GM18951 (cell line): ENCODE measurements at regions not wholly inside any gene's neighbourhood (a gene's known extent, or its start where the extent isn't known, plus 50 kb on each side); places are given as distances from the start of the nearest gene placed in this dataset.
"Not testable (repeated sequence)": the region's sequence is repeated elsewhere in the genome, so short reads cannot be mapped to it uniquely, and the experiment has no call there.

Experiments
- POLR2A ChIP-seq: IDR thresholded peaks from 4 replicates; pipeline ENCODE4 v1.6.1; 2011; ENCODE audit warnings: mild to moderate bottlenecking; ENCODE audit not compliant: insufficient read length, insufficient read depth; ENCODE audit errors: extremely low read depth
- in situ Hi-C: fragments of 300-500 bp; cut with MboI; formaldehyde crosslinking; loops from one replicate; pipeline ENCODE4 v1.12.0; 2022; ENCODE audit warnings: low sequenced_read_pairs, mixed read lengths, inconsistent platforms; ENCODE audit not compliant: unreplicated experiment

- TF ChIP-seq POLR2A = peak; percentile 51
- in situ Hi-C loops = no loop called here
Measured at GRCh38 chr6:25138233-25138933, 140.8 kb upstream of the CARMIL1 start.

DNA sequence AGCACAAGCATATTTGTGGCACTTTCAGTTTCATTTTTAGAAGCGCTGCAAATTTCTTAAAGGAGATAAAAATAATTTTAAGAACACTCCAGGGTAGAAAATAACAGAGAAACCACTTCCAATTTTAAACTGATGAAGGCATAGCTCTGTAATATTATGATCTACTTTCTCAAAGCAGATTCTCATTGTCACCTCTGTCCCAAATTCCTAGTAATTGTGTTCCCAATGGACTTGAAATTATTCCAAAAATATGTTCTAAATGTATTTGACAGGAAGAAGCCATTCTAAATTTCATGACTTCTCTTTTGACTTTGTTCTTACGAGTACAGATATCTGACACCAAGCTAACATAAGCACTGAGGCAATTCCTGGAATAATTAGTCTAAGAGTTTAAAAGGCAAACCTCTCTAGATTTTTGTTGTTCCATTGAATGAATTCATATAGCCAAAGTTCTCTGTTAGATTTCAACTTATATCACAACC, 140.2 kb upstream of the CARMIL1 start:
- in situ Hi-C loops = no loop called here
- TF ChIP-seq POLR2A = no peak

GRCh38 chr6:25139608-25140007, 139.6 kb upstream of the CARMIL1 start:
- in situ Hi-C loops = not testable (repeated sequence)

DNA sequence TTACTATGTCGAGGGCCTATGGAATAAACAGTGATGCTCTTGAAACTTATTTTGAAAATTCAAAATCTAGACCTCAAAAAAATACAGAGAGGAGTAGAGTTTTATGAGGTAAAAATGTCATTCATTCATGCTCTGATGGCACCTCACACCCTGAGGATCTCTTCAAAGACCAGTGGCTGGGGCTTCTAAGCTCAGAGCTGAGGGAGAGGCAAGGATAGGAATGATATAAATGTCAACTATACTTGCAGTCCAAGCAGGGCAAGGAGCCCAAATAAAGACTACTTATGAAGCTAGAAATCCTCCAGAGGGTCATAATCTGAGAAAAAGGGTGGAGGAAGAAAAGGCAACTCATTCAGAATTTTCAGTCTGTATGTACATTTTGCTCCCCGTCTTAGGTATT, 136.7 kb upstream of the CARMIL1 start:
- in situ Hi-C loops = no loop called here
- TF ChIP-seq POLR2A = no peak

DNA sequence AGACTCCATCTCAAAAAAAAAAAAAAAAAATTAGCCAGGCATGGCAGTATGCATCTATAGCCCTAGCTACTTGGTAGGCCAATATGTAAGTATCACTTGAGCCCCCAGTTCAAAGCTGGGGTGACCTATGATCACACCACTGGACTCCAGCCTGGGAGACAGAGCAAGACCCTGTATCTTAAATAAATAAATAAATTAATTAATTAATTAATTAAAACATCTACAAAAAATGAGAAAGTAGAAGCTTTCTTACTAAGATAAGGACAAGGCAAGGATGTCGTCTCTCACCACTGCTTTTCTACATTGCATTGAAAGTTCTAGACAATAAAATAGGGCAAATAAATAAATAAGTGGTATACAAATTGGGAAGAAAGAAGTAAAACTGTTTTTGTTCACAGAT, 134.3 kb upstream of the CARMIL1 start:
- in situ Hi-C loops = no loop called here
- TF ChIP-seq POLR2A = no peak

DNA sequence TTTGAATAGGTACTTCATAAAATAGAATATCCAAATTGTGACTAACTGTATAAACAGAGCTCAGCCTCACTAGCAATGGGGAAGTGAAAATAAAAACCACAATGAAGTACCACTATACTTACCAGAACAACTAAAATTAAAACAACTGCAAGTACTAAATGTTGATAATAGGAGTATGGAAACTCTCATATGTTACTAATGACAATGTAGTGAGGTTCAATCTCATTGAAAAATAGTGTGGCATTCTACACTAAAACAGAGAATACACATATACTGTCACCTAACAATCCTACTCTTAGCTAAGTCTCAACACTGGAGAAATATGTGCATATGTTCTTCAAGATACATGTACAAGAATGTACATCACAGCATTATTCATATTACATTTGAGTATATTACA, 132.0 kb upstream of the CARMIL1 start:
- in situ Hi-C loops = no loop called here

GRCh38 chr6:25150031-25150430, 129.1 kb upstream of the CARMIL1 start:
- TF ChIP-seq POLR2A = no peak
- in situ Hi-C loops = no loop called here

More for the DNA sequence above, 132.0 kb upstream of the CARMIL1 start:
- no peak for TF ChIP-seq POLR2A

- no peak for TF ChIP-seq POLR2A
- in situ Hi-C loops = no loop called here
Measured at GRCh38 chr6:25150863-25151262, 128.3 kb upstream of the CARMIL1 start.

- in situ Hi-C loops = no loop called here
- TF ChIP-seq POLR2A = no peak
Measured at GRCh38 chr6:25153079-25153478, 126.1 kb upstream of the CARMIL1 start.

DNA sequence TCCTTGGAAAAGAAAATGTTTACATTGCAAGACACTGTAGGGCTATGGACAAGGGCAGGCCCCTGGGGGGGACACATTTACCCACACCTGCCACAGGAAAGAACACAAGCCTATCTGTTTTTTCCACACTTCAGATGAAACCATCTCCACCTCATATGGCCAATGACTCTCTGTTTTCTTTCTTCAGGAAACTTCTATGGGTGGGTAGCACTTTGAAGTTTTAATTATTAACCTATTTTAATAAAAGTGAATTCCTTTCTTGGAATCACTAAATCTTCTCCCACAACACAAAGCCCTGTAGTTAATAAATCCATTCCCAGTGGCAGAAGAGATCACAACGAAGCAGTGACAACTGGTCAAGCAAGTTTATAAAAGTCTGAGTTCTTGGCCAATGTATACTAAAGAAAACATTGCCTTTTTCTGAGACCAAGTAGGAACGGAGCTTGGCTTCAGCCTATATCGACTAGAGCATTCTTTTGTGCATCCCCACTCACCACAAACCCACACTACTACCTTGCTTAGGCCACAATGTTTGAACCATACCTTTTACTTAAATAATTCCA, 125.1 kb upstream of the CARMIL1 start:
- TF ChIP-seq POLR2A = no peak
- in situ Hi-C loops = no loop called here

- TF ChIP-seq POLR2A = no peak
- in situ Hi-C loops = no loop called here
Measured at GRCh38 chr6:25155211-25155610, 124.0 kb upstream of the CARMIL1 start.

DNA sequence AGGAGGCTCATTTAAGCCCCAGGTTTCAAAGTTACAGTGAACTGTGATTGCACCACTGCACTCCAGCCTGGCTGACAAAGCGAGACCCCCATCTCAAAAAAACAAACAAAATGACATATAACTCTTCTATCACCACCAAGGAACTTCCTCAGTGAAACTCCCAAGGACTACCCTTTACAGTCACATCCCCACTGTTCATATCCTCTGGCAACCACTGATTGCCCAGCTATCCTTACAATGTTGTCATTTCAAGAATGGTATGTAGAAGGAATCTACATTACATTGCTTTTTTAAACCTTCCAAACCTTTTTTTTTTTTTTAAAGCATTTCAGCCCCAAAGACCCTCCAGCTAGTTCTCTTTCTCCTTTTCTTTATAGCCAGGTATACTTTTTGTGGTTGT, 123.1 kb upstream of the CARMIL1 start:
- in situ Hi-C loops = no loop called here
- no peak for TF ChIP-seq POLR2A

DNA sequence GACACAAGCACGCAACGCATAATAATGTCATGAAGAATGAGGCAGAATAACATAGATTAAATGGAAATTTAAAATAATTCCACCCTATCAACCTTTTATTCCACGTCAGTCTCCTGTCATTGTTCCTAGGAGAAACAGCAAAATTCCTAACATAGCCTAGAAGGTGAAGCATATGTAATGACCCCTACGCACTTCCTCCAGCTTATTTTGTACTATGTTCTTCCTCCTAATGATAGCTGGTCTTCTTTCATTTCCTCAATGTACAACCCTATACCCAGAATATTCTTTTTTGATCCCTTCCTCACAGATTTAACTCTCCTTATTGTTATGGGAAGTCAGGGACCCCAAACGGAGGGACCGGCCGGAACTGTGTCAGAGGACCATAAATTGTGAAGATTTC, 122.0 kb upstream of the CARMIL1 start:
- TF ChIP-seq POLR2A = no peak
- in situ Hi-C loops = no loop called here

DNA sequence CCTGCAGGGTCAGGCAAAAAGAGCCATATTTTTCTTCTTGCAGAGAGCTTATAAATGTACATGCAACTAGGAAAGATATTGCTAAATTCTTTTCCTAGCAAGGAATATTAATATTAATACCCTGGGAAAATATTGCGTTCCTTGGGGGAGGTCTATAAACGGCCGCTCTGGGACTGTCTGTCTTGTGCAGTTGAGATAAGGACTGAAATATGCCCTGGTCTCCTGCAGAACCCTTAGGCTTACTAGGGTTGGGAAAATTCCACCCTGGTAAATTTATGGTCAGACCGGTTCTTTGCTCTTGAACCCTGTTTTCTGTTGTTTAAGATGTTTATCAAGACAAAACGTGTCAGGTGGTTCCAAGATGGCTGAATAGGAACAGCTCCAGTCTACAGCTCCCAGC, 121.3 kb upstream of the CARMIL1 start:
- in situ Hi-C loops = no loop called here
- no peak for TF ChIP-seq POLR2A

GRCh38 chr6:25160134-25160533, 119.0 kb upstream of the CARMIL1 start:
- in situ Hi-C loops = not testable (repeated sequence)
